B cell (primary cell): ENCODE measurements at regions not wholly inside any gene's neighbourhood (a gene's known extent, or its start where the extent isn't known, plus 50 kb on each side); places are given as distances from the start of the nearest gene placed in this dataset.

Experiments used
- ATAC-seq: fragments of 200-7000 bp; cut with Tn5 transposase; one replicate; pipeline ENCODE4 v1.10.0; 2021; ENCODE audit warnings: low read depth, mild to moderate bottlenecking, moderate number of reproducible peaks, moderate library complexity
- CTCF ChIA-PET: fragments of 350-600 bp; sonication (Branson Sonifier 250); formaldehyde crosslinking; loops from one replicate; lab custom pipeline; 2021; ENCODE audit warnings: antibody characterized with exemption, inconsistent platforms; lab: Charles Lee
- POLR2A ChIA-PET: fragments of 350-600 bp; sonication (Branson Sonifier 250); formaldehyde crosslinking; loops from one replicate; lab custom pipeline; 2021; ENCODE audit warnings: antibody characterized with exemption; lab: Charles Lee
- DNase-seq: peaks from one replicate; pipeline ENCODE4 v3.0.0; 2013
- H2AFZ ChIP-seq: 2 replicates; pipeline ENCODE4 v1.6.1; 2012; ENCODE audit warnings: mild to moderate bottlenecking, low read depth, low read length; ENCODE audit not compliant: insufficient read depth, poor library complexity, severe bottlenecking
- H3K27ac ChIP-seq, 2 donors: 1 replicate in 1 of 2; 2 replicates in 1 of 2; pipeline ENCODE4 v1.5.1; 2012 to 2013; ENCODE audit warnings: low read length in 2 of 2, mild to moderate bottlenecking in 2 of 2, moderate library complexity in 1 of 2
- H3K27me3 ChIP-seq, 4 experiments: fragments of 200-600 bp in 1 of 4; sonication (generic) in 1 of 4; replicated peaks in 1 of 4; 1 replicate in 2 of 4; 2 replicates in 2 of 4; pipeline versions ENCODE4 v1.6.1 to v1.7.0; 2013 to 2016; ENCODE audit warnings: low read length in 3 of 4, mild to moderate bottlenecking in 2 of 4, mixed read lengths in 1 of 4, moderate library complexity in 1 of 4; ENCODE audit not compliant: insufficient read depth in 4 of 4, control insufficient read depth in 3 of 4; ENCODE audit errors: control extremely low read depth in 1 of 4
- H3K36me3 ChIP-seq, 2 experiments: replicated peaks in 1 of 2; 1 replicate in 1 of 2; 2 replicates in 1 of 2; pipeline versions ENCODE4 v1.6.1 to v1.7.1; 2013; ENCODE audit warnings: low read length in 1 of 2; ENCODE audit not compliant: insufficient read depth in 2 of 2, control insufficient read depth in 1 of 2; ENCODE audit errors: control extremely low read depth in 1 of 2, extremely low read depth in 1 of 2
- H3K4me1 ChIP-seq, 2 donors: fragments of 200-600 bp in 1 of 2; sonication (generic) in 1 of 2; 1 replicate in 1 of 2; 2 replicates in 1 of 2; pipeline versions ENCODE4 v1.5.1 to v1.6.1; 2013 to 2017; ENCODE audit warnings: low read length in 2 of 2; ENCODE audit not compliant: control insufficient read depth in 2 of 2, insufficient read depth in 2 of 2
- H3K4me2 ChIP-seq: replicated peaks from 2 replicates; pipeline ENCODE3; 2012; ENCODE audit warnings: mild to moderate bottlenecking, low read depth, low read length; ENCODE audit not compliant: poor library complexity, severe bottlenecking
- H3K4me3 ChIP-seq, 5 experiments: fragments of 200-600 bp in 1 of 5; sonication (generic) in 1 of 5; 1 replicate in 3 of 5; 2 replicates in 2 of 5; pipeline versions ENCODE4 v1.5.1 to v1.7.0; 2011 to 2016; ENCODE audit warnings: low read length in 4 of 5, mild to moderate bottlenecking in 4 of 5, low read depth in 2 of 5, control low read depth in 1 of 5, moderate library complexity in 1 of 5; ENCODE audit not compliant: insufficient read depth in 1 of 5; ENCODE audit errors: control extremely low read depth in 1 of 5, extremely low read depth in 1 of 5
- H3K79me2 ChIP-seq: fragments of 200-600 bp; sonication (generic); one replicate; pipeline ENCODE4 v1.6.0; 2016; ENCODE audit warnings: low read length; ENCODE audit not compliant: control insufficient read depth, insufficient read depth
- H3K9ac ChIP-seq: fragments of 200-600 bp; sonication (generic); 2 replicates; pipeline ENCODE4 v1.6.1; 2017; ENCODE audit warnings: mild to moderate bottlenecking, low read length, moderate library complexity
- H3K9me3 ChIP-seq, 3 donors: one replicate each; pipeline versions ENCODE4 v1.6.1 to v1.7.1; 2013; ENCODE audit warnings: low read length in 2 of 3; ENCODE audit not compliant: control insufficient read depth in 2 of 3, insufficient read depth in 1 of 3; ENCODE audit errors: control extremely low read depth in 1 of 3
- H4K20me1 ChIP-seq: 2 replicates; pipeline ENCODE4 v1.6.0; 2012; ENCODE audit warnings: mild to moderate bottlenecking, low read length; ENCODE audit not compliant: insufficient read depth, control insufficient read depth, poor library complexity, severe bottlenecking
- H3K27ac Mint-ChIP-seq: one replicate; pipeline ENCODE4 v1.8.0; 2021; ENCODE audit warnings: mixed read lengths
- H3K27me3 Mint-ChIP-seq: one replicate; pipeline ENCODE4 v1.8.0; 2021; ENCODE audit warnings: mixed read lengths
- H3K4me1 Mint-ChIP-seq: one replicate; pipeline ENCODE4 v1.8.0; 2021; ENCODE audit warnings: mixed read lengths
- H3K4me3 Mint-ChIP-seq: one replicate; pipeline ENCODE4 v1.8.0; 2021; ENCODE audit warnings: mixed read lengths
- H3K9me3 Mint-ChIP-seq: one replicate; pipeline ENCODE4 v1.8.0; 2022; ENCODE audit warnings: mixed read lengths; ENCODE audit not compliant: insufficient read depth
- CTCF ChIP-seq: fragments of 200-600 bp; IDR thresholded peaks from one replicate; pipeline ENCODE4 v1.8.0; 2022; ENCODE audit warnings: antibody characterized with exemption, mild to moderate bottlenecking
- EZH2 ChIP-seq: IDR thresholded peaks from 2 replicates; pipeline ENCODE4 v1.6.1; 2012; ENCODE audit warnings: borderline replicate concordance, low read depth, mild to moderate bottlenecking, moderate library complexity, low read length; ENCODE audit not compliant: insufficient read depth, poor library complexity, severe bottlenecking
- WGBS: methylation state at CpG from one replicate; pipeline ENCODE4 v1.1.5; 2013; ENCODE audit warnings: missing lambda C conversion rate; ENCODE audit not compliant: insufficient coverage; 5-methylcytosine and 5-hydroxymethylcytosine counted together
- intact Hi-C: fragments of 100-400 bp; cut with micrococcal nuclease; formaldehyde crosslinking; loops from one replicate; pipeline ENCODE4 v1.10.0; 2022

- ChIA-PET POLR2A (no interaction called here), CTCF (no interaction called here)
- H3K27me3 ChIP-seq, result no peaks in the 10 kb centered on the region
- H4K20me1 ChIP-seq, result no peaks in the 10 kb centered on the region
- Mint-ChIP-seq H3K4me1 (no peaks in the 10 kb centered on the region), H3K4me3 (no peak overlapping the region), H3K9me3 (no peaks in the 10 kb centered on the region), H3K27ac (no peak overlapping the region), H3K27me3 (no peaks in the 10 kb centered on the region)
- no peak overlapping the region for H3K27ac ChIP-seq
- intact Hi-C loops, result no loop called here
- no CpG with 5 or more reads among the region's 4 CpGs for WGBS
- H2AFZ ChIP-seq, result no peak overlapping the region
- TF ChIP-seq CTCF, result no peak
- no peak for TF ChIP-seq EZH2
- DNase-seq, result no peak
- H3K4me3 ChIP-seq, result no peak overlapping the region
- H3K36me3 ChIP-seq, result no peaks in the 10 kb centered on the region
- H3K9ac ChIP-seq, result no peak overlapping the region
- H3K9me3 ChIP-seq, result no peaks in the 10 kb centered on the region
- H3K4me2 ChIP-seq, result no peak overlapping the region
- H3K79me2 ChIP-seq, result no peaks in the 10 kb centered on the region
- no peaks in the 10 kb centered on the region for H3K4me1 ChIP-seq
- ATAC-seq, result no peak
Observed at GRCh38 chr15:95594496-95594895, 736.0 kb upstream of the NR2F2 start.

- CTCF ChIA-PET, result no interaction called here
- H3K4me3 ChIP-seq, result no peak overlapping the region
- no peaks in the 10 kb centered on the region for H3K27me3 Mint-ChIP-seq
- peaks cover 3% of the 10 kb centered on the region for H3K9me3 Mint-ChIP-seq
- no peak overlapping the region for H2AFZ ChIP-seq
- no peak overlapping the region for H3K4me3 Mint-ChIP-seq
- H3K4me1 ChIP-seq, result no peaks in the 10 kb centered on the region
- no peak for DNase-seq
- H3K27ac Mint-ChIP-seq, result no peak overlapping the region
- ATAC-seq, result no peak
- no peaks in the 10 kb centered on the region for H4K20me1 ChIP-seq
- POLR2A ChIA-PET, result no interaction called here
- H3K9me3 ChIP-seq, result no peaks in the 10 kb centered on the region
- no peaks in the 10 kb centered on the region for H3K79me2 ChIP-seq
- H3K27me3 ChIP-seq, result no peaks in the 10 kb centered on the region
- no peak overlapping the region for H3K9ac ChIP-seq
- H3K27ac ChIP-seq, result no peak overlapping the region
- H3K4me1 Mint-ChIP-seq, result no peaks in the 10 kb centered on the region
- no peak for TF ChIP-seq EZH2
- no peak for TF ChIP-seq CTCF
- no peaks in the 10 kb centered on the region for H3K36me3 ChIP-seq
- intact Hi-C loops, result no loop called here
- no peak overlapping the region for H3K4me2 ChIP-seq
Observed at GRCh38 chr15:95595759-95596158, 734.7 kb upstream of the NR2F2 start.
